Umbilical cord (tissue), 1 donor: ENCODE measurements at regions not wholly inside any gene's neighbourhood (a gene's known extent, or its start where the extent isn't known, plus 50 kb on each side); places are given as distances from the start of the nearest gene placed in this dataset.
A peak's percentile ranks its signal among the peaks of the same experiment; 100 is the strongest.
"Not testable (repeated sequence)": the region's sequence is repeated elsewhere in the genome, so short reads cannot be mapped to it uniquely, and the experiment has no call there.

Experiments used
- DNase-seq: peaks from one replicate; pipeline ENCODE4 v3.0.0-alpha.2; 2015; ENCODE audit warnings: low spot score

DNA sequence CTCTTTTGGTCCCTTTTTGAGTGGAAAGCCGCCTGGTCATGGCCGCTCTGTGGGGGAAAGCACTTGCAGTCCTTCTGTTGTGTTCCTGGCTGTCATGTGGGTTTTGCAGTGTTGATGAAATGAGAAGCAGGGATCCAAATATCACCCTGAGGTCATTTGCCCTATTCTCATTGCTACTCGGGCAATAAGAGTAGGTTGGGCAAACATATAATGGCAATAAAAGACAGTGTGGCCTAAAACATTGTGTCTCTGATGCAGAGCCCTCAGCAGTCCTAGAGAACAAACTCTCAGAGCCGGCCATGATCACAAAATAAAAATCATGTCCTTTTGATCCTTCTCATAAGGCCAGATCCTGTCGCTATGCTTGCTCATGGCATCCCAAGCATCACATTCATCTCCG, 361.1 kb upstream of the KLF4 start:
- no peak for DNase-seq

DNA sequence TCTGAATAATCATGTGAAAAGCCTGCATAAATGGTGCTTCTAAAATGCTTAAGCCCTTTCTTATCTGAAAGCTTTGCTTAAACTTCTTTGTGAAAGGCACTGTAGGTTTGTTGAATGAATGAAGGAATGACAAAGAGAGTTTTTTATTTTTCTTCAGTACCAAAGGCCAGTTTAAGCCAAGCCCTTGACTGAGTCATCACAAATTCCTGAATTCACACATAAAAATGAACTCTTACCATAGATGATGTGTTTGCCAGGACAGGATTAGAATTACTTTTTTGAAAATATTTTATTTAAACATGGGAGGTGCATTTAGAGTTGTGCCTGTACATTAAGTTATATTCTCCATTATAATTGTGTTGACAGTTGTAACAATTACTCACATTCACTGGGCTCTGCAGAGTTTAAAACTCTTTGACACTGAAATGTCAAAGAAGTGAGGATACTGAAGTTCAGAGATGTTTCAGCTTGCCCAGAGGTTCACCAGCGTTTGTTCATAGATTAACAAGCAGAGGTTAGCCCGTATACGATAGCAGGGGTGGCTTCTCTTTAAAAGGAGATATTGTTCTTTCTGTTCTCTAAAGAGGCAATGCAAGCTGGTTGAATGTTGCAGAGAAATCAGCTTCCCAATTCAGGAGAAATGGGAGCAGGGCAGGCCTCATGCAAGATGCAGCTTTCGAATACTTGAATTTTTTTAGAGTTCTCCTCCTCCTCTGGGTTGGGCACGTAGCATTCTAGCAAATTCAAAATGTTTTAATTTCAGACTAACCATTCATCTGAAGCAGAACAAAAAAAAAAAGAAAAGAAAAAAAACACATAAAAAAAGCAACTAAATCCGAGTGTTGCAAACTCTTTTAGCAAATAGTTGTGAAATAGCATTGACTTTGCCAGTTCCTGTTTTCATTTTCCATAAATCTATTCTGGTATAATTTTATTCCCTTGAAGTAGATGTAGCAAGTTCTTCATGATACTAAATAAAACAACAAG, 358.7 kb upstream of the KLF4 start:
- DNase-seq = peak; percentile 70

DNA sequence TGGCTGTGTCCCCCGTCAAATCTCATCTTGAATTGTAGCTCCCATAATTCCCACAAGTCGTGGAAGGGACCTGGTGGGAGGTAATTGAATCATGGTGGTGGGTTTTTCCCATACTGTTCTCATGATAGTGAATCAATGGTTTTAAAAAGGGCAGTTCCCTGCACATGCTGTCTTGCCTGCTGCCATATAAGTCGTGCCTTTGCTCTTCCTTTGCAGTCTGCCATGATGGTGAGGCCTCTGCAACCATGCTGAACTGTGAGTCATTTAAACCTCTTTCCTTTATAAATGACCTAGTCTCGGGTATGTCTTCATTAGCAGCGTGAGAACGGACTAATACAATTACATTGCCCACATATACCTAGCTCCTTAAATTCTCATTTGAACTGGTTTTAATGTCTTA, 353.0 kb upstream of the KLF4 start:
- DNase-seq = no peak

DNA sequence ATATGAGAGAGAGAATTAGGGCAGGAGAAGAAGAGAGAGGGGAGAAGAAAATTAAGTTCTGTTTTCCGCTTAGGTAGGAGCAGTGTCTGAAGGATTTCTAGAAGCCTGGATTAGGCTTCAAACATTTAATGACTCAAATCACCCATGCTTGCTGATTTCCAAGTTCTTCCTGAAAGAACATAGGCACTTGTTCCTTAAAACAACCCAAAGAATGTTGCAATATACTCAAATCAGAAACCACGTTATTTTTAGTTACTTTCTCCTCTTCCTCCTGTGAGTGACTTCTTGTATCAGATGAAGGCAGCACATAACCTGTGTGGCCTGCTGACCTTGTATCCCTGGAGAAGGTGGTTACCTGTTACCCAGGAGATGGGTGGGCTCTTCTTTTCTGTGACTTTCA, 351.5 kb upstream of the KLF4 start:
- peak; percentile 23 for DNase-seq

DNA sequence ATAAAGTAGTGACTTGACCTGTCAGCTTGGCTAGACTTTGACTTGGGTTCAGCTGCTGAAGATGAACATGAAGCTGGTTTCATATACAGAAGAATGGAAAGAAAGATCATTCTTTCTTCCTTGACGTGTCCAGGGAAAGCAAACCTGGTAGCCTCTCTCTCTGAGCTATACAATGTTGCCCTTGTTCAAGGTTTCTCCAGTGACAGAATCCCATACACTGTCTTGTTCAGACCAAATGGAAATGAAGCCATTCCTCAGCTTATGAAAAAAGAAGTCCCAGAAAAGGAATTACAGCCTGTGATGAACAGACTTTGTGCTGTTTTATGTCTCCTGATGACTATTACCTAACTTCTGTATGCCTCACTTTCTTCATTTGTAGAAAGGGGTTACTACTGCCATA, 349.8 kb upstream of the KLF4 start:
- no peak for DNase-seq

DNA sequence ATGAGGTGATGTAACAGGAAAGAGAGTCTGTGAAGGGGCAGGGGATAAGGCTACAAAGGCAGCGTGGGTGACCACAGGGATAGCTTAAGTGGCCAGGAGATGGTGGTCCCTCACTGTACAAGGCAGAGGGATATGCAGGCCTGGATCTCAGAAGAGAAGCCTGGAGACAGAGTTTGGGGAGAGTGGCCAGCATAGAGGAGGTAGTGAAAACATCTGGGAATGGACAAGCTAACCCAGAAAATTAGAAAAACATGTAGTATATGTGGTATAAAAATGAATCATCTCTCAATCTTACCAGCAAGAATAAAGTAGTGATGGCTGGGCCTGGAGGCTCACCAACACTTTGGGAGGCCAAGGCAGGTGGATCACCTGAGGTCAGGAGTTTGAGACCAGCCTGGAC, 349.2 kb upstream of the KLF4 start:
- DNase-seq = no peak

DNA sequence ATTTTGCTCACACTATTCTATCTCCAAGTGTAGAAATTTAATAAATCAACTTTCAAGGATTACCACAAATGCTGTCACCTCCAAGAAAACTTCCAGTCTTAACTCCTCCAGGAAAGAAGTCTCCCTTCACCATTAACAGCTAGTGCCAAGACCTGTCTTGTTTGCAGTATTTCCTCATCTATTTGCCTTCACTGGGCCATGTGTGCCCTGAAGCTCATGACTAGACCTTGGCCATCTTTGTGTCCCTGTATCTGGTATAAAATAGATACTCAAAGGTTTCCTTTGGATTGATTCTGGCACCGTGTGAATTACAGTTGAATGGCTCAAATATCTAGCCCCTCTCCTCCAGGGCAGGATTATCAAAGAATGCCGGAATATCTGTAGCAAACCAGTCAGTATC, 346.7 kb upstream of the KLF4 start:
- no peak for DNase-seq

DNA sequence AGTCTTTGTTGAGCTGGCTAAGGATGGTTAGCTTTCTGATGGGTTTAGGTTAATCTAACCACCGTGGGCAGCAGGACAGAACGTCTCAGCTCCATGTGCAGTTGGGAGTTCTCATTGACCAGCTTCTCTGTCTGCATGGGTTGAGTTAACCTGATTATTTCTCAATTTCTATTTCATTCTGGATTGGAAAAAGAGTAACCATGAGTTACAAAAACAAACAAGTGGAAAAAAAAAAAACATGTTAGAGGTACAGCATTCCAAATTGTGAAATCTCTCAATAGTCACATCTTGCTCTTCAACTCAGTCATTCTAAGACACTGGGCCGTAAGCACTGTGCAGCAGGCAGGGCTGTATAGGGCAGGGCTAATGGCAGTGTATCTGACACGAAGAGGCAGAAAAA, 343.7 kb upstream of the KLF4 start:
- no peak for DNase-seq

DNA sequence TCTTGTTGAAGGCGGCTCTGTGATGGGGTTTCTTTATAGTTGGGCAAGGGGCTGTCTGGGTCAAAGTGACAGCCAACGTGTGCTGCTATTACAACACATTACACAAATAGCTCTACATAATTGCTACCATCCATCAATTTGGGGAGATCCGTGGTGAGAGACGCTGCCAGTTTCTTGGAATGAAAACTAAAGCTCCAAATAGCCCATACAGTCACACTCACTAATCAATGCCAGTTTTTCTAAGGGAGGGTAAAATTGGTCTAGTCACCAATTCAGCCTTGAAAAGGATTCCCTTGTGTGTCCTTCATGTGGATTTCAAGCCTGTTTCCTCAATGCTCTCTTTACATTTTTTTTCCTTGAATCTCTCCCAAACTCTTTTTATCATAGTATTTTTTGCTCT, 343.3 kb upstream of the KLF4 start:
- no peak for DNase-seq

GRCh38 chr9:107830479-107830878, 340.9 kb upstream of the KLF4 start:
- DNase-seq = no peak

- no peak for DNase-seq
These were observed 338.3 kb upstream of the KLF4 start for GRCh38 chr9:107827884-107828283.

- DNase-seq = no peak
These were observed 337.7 kb upstream of the KLF4 start for GRCh38 chr9:107827304-107827703.

GRCh38 chr9:107826688-107826983, 337.1 kb upstream of the KLF4 start:
- not testable (repeated sequence) for DNase-seq

GRCh38 chr9:107824556-107824955, 335.0 kb upstream of the KLF4 start:
- no peak for DNase-seq

DNA sequence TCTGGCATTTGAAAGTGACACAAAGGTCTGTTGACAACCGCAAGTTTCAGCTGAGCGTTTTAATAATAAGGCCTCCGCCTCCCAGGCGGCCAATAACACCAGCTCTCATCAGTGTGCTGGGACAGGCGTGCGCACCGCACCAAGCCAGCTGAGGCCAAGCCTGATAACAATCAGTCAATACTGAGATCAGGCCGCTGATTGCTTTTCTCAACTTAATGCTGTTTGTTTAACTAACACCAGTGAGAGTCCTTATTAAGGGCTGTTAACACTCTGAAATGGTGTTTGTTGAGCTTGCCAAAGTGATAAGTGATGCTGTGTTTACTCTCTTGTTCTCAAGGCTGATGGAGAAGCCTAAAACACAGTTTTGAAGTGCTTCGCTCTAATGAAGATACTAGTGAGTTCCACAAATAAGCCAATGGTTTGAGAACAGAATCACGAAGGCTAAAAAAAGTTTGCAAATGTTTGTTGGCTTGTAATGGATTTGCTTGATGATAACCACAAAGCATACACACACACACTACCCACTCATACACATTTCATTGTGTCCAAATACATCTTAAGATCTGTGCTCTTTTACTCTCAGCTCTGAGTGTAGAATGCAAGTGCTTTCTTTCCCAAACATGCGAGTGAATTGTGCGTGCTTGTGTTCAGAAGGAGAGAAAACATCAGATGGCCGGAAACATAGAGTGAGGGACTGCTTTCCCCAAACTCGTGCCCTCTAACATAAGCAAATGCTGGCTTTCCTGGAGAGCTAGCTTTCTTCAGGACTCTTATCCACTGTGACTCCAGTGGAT, 330.4 kb upstream of the KLF4 start:
- peak; percentile 41 for DNase-seq

DNA sequence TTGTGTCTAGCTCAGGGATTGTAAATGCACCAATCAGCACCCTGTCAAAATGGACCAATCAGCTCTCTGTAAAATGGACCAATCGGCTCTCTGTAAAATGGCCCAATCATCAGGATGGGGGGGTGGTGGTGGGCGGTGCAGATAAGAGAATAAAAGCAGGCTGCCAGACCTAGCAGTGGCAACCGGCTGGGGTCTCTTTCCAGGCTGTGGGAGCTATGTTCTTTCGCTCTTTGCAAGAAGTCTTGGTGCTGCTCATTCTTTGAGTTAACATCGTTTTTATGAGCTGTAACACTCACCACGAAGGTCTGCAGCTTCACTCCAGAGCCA, 328.9 kb upstream of the KLF4 start:
- not testable (repeated sequence) for DNase-seq

DNA sequence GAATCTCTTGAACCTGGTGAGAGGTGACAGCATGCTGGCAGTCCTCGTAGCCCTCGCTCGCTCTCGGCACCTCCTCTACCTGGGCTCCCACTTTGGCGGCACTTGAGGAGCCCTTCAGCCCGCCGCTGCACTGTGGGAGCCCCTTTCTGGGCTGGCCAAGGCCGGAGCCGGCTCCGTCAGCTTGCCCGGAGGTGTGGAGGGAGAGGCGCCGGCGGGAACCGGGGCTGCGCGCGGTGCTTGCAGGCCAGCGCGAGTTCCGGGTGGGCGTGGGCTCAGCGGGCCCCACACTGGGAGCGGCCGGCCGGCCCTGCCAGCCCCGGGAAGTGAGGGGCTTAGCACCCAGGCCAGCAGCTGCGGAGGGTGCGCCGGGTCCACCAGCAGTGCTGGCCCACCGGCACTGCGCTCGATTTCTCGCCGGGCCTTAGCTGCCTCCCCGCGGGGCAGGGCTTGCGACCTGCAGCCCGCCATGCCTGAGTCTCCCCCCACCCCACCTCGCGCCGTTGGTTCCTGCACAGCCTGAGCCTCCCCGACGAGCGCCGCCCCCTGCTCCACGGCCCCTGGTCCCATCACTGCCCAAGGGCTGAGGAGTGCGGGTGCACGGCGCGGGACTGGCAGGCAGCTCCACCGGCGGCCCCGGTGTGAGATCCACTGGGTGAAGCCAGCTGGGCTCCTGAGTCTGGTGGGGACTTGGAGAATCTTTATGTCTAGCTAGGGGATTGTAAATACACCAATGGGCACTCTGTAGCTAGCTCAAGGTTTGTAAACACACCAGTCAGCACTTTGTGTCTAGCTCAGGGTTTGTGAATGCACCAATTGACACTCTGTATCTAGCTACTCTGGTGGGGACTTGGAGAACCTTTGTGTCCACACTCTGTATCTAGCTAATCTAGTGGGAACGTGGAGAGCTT, 328.3 kb upstream of the KLF4 start:
- not testable (repeated sequence) for DNase-seq

- no peak for DNase-seq
These were observed 327.0 kb upstream of the KLF4 start for GRCh38 chr9:107816561-107817021.

DNA sequence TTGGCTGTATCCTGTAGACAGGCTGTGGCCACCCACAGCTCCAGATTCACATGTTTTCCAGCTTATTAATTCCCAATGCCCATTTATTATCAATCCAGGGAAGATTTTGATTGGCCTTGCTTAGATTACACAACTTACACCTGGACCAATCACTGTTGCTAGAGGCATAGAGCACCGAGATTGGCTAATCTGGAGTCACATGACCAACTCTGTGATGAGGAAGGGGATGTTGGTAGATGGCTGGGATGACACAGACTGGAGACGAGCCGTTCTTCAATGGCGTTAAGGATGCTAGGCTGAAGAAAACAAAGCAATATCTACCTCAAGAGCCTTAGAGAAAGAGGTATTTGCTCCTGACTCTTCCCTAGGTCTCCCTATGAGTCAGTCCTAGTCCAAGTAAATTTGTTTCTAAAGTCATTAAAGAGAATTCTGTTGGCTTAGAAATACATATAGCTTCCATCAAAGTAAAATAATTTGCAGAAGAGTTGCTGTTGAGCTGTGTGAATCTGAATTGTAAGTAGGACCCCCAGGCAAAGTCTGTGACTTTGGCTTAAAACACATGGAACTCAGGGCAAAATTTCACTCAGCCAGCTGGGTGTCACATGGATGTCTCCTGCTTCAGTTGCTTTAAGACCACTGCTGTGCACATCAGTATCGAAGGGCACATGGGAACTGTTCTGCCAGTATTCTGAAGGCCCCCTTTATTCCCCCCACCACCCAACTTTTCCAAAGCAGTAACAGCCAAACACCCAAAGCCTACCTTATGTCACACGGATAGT, 326.4 kb upstream of the KLF4 start:
- DNase-seq = no peak

DNA sequence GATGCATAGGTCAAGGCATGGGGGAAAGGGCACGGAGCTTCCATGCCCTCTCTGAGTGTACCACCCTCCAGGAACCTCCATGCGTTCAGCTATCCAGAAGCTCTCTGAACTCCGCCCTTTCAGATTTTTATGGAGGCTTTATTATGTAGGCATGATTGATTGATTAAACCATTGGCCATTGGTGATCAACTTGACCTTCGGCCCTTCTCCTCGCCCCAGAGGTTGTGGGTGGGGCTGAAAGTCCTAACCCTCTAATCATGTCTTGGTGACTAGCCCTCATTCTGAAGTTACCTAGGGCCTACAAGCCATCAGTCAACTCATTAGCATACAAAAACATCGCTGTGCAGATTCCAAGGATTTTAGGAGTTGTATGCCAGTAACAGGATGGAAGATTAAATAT, 323.7 kb upstream of the KLF4 start:
- no peak for DNase-seq

- DNase-seq = no peak
These were observed 320.9 kb upstream of the KLF4 start for GRCh38 chr9:107810461-107810961.
